HCT116 (cell line): ENCODE measurements at regions not wholly inside any gene's neighbourhood (a gene's known extent, or its start where the extent isn't known, plus 50 kb on each side); places are given as distances from the start of the nearest gene placed in this dataset.

Experiments
- ATAC-seq: fragments of 200-7000 bp; cut with Tn5 transposase; 2 replicates; pipeline ENCODE4 v1.9.1; 2020; ENCODE audit warnings: mild to moderate bottlenecking, moderate library complexity
- BruUV-seq: library from RNA; stranded (reverse); fragments of 400-500 nt; replicated peaks from 2 replicates; lab custom pipeline; 2021; lab: Mats Ljungman, UMichigan
- CTCF ChIA-PET: fragments of 300-600 bp; sonication (Branson Sonifier 250); formaldehyde crosslinking; loops from one replicate; lab custom pipeline; 2021; ENCODE audit warnings: antibody characterized with exemption; lab: Charles Lee
- POLR2A ChIA-PET: fragments of 300-600, 350-600 bp; sonication (Branson Sonifier 250); formaldehyde crosslinking; loops from one replicate; lab custom pipeline; 2021; ENCODE audit warnings: antibody characterized with exemption; lab: Charles Lee
- RAD21 ChIA-PET, 2 experiments: fragments of 300-600 bp; sonication (Branson Sonifier 250); formaldehyde crosslinking; loops; one replicate each; lab custom pipeline; 2023; ENCODE audit warnings: low total read pairs in 2 of 2; ENCODE audit not compliant: uncharacterized antibody in 2 of 2, unreplicated experiment in 2 of 2, low non-redundant PET in 1 of 2; lab: Charles Lee
- DNase-seq: peaks from one replicate; pipeline ENCODE4 v3.0.0-alpha.2; 2010; ENCODE audit warnings: low read depth, low spot score
- H2AFZ ChIP-seq: fragments of 200-600 bp; shearing (Covaris generic), sonication (generic); 2 replicates; pipeline ENCODE4 v1.6.1; 2017; ENCODE audit warnings: low read depth, mixed run types, mixed read lengths, antibody characterized with exemption, low read length; ENCODE audit not compliant: poor library complexity, severe bottlenecking
- H3K27ac ChIP-seq: 2 replicates; pipeline ENCODE4 v1.5.1; 2012; ENCODE audit warnings: low read depth, low read length
- H3K27me3 ChIP-seq: fragments of 200-600 bp; sonication (generic); 2 replicates; pipeline ENCODE4 v1.6.1; 2016; ENCODE audit warnings: mixed run types, low read length, mixed read lengths; ENCODE audit not compliant: insufficient read depth
- H3K36me3 ChIP-seq, 2 experiments: fragments of 200-500 bp in 1 of 2; fragments of 200-600 bp in 1 of 2; sonication (Bioruptor generic) in 1 of 2; sonication (generic) in 1 of 2; 2 replicates each; pipeline versions ENCODE4 v1.5.1 to v1.6.1; 2014 to 2016; ENCODE audit warnings: low read length in 2 of 2, inconsistent platforms in 1 of 2, mixed read lengths in 1 of 2, mixed run types in 1 of 2; ENCODE audit not compliant: insufficient read depth in 2 of 2, control insufficient read depth in 1 of 2
- H3K4me1 ChIP-seq, 2 experiments: fragments of 200-600 bp in 1 of 2; sonication (generic) in 1 of 2; 2 replicates each; pipeline versions ENCODE4 v1.5.1 to v1.6.1; 2012 to 2017; ENCODE audit warnings: low read length in 2 of 2, inconsistent platforms in 1 of 2, mild to moderate bottlenecking in 1 of 2, mixed read lengths in 1 of 2, mixed run types in 1 of 2, moderate library complexity in 1 of 2; ENCODE audit not compliant: insufficient read depth in 2 of 2, control insufficient read depth in 1 of 2
- H3K4me2 ChIP-seq: fragments of 200-600 bp; sonication (generic); 2 replicates; pipeline ENCODE4 v1.6.1; 2017; ENCODE audit warnings: mixed run types, low read length, mixed read lengths
- H3K4me3 ChIP-seq, 2 experiments: fragments of 200-600 bp in 1 of 2; sonication (generic) in 1 of 2; replicated peaks in 1 of 2; 2 replicates each; pipeline ENCODE4 v1.5.1; 2011 to 2016; ENCODE audit warnings: low read length in 2 of 2, control low read depth in 1 of 2, low read depth in 1 of 2, mild to moderate bottlenecking in 1 of 2, mixed read lengths in 1 of 2, mixed run types in 1 of 2
- H3K79me2 ChIP-seq: fragments of 200-600 bp; sonication (generic); 2 replicates; pipeline ENCODE4 v1.6.1; 2017; ENCODE audit warnings: mild to moderate bottlenecking, mixed run types, low read length, moderate library complexity, mixed read lengths; ENCODE audit not compliant: insufficient read depth
- H3K9ac ChIP-seq: fragments of 200-600 bp; sonication (generic); 2 replicates; pipeline ENCODE4 v1.6.1; 2016; ENCODE audit warnings: low read length, mixed read lengths
- H3K9me2 ChIP-seq: fragments of 200-600 bp; sonication (generic), shearing (Covaris generic); 2 replicates; pipeline ENCODE4 v1.6.1; 2017; ENCODE audit warnings: mixed run types, mild to moderate bottlenecking, moderate library complexity; ENCODE audit not compliant: insufficient read depth
- H3K9me3 ChIP-seq, 2 experiments: fragments of 200-500 bp in 1 of 2; fragments of 200-600 bp in 1 of 2; sonication (Bioruptor generic) in 1 of 2; sonication (generic) in 1 of 2; 2 replicates each; pipeline ENCODE4 v1.6.1; 2014 to 2017; ENCODE audit warnings: low read length in 2 of 2, mixed read lengths in 2 of 2, inconsistent platforms in 1 of 2, low read depth in 1 of 2, mild to moderate bottlenecking in 1 of 2, mixed run types in 1 of 2, moderate library complexity in 1 of 2; ENCODE audit not compliant: control insufficient read depth in 1 of 2, insufficient read depth in 1 of 2
- H4K20me1 ChIP-seq: fragments of 200-600 bp; sonication (generic), shearing (Covaris generic); 2 replicates; pipeline ENCODE4 v1.6.1; 2017; ENCODE audit warnings: mixed run types, mild to moderate bottlenecking, moderate library complexity; ENCODE audit not compliant: insufficient read depth
- CBX3 ChIP-seq: IDR thresholded peaks from 2 replicates; pipeline ENCODE4 v1.6.1; 2012; ENCODE audit warnings: low read depth
- CEBPB ChIP-seq: IDR thresholded peaks from 2 replicates; pipeline ENCODE4 v1.6.1; 2012; ENCODE audit warnings: low read depth
- EGR1 ChIP-seq: IDR thresholded peaks from 2 replicates; pipeline ENCODE4 v1.6.1; 2012; ENCODE audit warnings: low read depth
- EZH2 ChIP-seq: fragments of 200-600 bp; sonication (generic); IDR thresholded peaks from 2 replicates; pipeline ENCODE4 v1.6.1; 2017; ENCODE audit warnings: antibody characterized with exemption, mixed run types
- EZH2phosphoT487 ChIP-seq: fragments of 200-600 bp; IDR thresholded peaks from 2 replicates; pipeline ENCODE4 v1.6.1; 2018; ENCODE audit warnings: antibody characterized with exemption, borderline replicate concordance
- FOSL1 ChIP-seq: IDR thresholded peaks from 2 replicates; pipeline ENCODE4 v1.6.1; 2012; ENCODE audit warnings: low read depth
- POLR2A ChIP-seq: IDR thresholded peaks from 2 replicates; pipeline ENCODE4 v1.7.0; 2011; ENCODE audit warnings: borderline replicate concordance; ENCODE audit not compliant: insufficient read depth, insufficient read length; ENCODE audit errors: extremely low read depth
- POLR2AphosphoS5 ChIP-seq: IDR thresholded peaks from 2 replicates; pipeline ENCODE4 v1.6.1; 2011; ENCODE audit warnings: mild to moderate bottlenecking, low read depth, low read length, moderate library complexity
- RAD21 ChIP-seq: IDR thresholded peaks from 2 replicates; pipeline ENCODE4 v1.6.1; 2012; ENCODE audit warnings: low read depth, mild to moderate bottlenecking
- SIN3A ChIP-seq: IDR thresholded peaks from 2 replicates; pipeline ENCODE4 v1.6.1; 2012; ENCODE audit warnings: low read depth
- SP1 ChIP-seq: IDR thresholded peaks from 2 replicates; pipeline ENCODE4 v1.6.1; 2012; ENCODE audit warnings: low read depth
- SRF ChIP-seq: IDR thresholded peaks from 2 replicates; pipeline ENCODE4 v1.6.1; 2012; ENCODE audit warnings: low read depth
- ZFX ChIP-seq: fragments of 450-650 bp; IDR thresholded peaks from 2 replicates; pipeline ENCODE4 v1.6.1; 2017
- ZNF274 ChIP-seq: fragments of 200-500 bp; sonication (Bioruptor generic); IDR thresholded peaks from 2 replicates; pipeline ENCODE4 v1.6.1; 2014; ENCODE audit warnings: mild to moderate bottlenecking, low read depth, low read length, inconsistent platforms
- intact Hi-C: fragments of 100-400 bp; cut with micrococcal nuclease; formaldehyde crosslinking; loops from 2 replicates; pipeline ENCODE4 v1.10.0; 2022
- TF ChIP-seq, protein P1 (sequence below): IDR thresholded peaks from 2 replicates; pipeline ENCODE4 v1.6.1; 2011; ENCODE audit warnings: mild to moderate bottlenecking, low read length, moderate library complexity; ENCODE audit not compliant: insufficient replicate concordance; ENCODE audit errors: extremely low read depth
- TF ChIP-seq, protein P2 (sequence below), 3 experiments: fragments of 200-600 bp in 1 of 3; sonication (generic) in 1 of 3; IDR thresholded peaks in 2 of 3; conservative IDR thresholded peaks in 1 of 3; 2 replicates each; pipeline ENCODE4 v1.5.1; 2012 to 2017; ENCODE audit warnings: low read depth in 2 of 3, low read length in 2 of 3, antibody characterized with exemption in 1 of 3, borderline replicate concordance in 1 of 3, control low read depth in 1 of 3, mild to moderate bottlenecking in 1 of 3, mixed read lengths in 1 of 3, mixed run types in 1 of 3, moderate library complexity in 1 of 3; ENCODE audit not compliant: insufficient read depth in 1 of 3
- TF ChIP-seq, protein P3 (sequence below): IDR thresholded peaks from 2 replicates; pipeline ENCODE4 v1.6.1; 2012
- TF ChIP-seq, protein P4 (sequence below): IDR thresholded peaks from 2 replicates; pipeline ENCODE4 v1.6.1; 2012

- POLR2A ChIA-PET = no interaction called here
- no peaks in the 10 kb centered on the region for H3K9me2 ChIP-seq
- H3K9me3 ChIP-seq = peaks cover 5 to 14% of the 10 kb centered on the region in 2 experiments; a peak in 2 of 4 replicates
- no peak overlapping the region for H3K4me2 ChIP-seq
- no peak for DNase-seq
- no peak for ATAC-seq
- CTCF ChIA-PET = no interaction called here
- H3K79me2 ChIP-seq = no peaks in the 10 kb centered on the region
- no peaks in the 10 kb centered on the region for H3K36me3 ChIP-seq
- no peaks in the 10 kb centered on the region for H4K20me1 ChIP-seq
- BruUV-seq = no TSS peak
- no peak overlapping the region for H2AFZ ChIP-seq
- TF ChIP-seq SP1 (no peak), CBX3 (no peak), EGR1 (no peak), POLR2A (no peak), FOSL1 (no peak), SRF (no peak), EZH2 (no peak), ZFX (no peak), SIN3A (no peak), EZH2phosphoT487 (no peak), CEBPB (no peak), RAD21 (no peak), ZNF274 (no peak), POLR2AphosphoS5 (no peak)
- TF ChIP-seq, protein P1, sequence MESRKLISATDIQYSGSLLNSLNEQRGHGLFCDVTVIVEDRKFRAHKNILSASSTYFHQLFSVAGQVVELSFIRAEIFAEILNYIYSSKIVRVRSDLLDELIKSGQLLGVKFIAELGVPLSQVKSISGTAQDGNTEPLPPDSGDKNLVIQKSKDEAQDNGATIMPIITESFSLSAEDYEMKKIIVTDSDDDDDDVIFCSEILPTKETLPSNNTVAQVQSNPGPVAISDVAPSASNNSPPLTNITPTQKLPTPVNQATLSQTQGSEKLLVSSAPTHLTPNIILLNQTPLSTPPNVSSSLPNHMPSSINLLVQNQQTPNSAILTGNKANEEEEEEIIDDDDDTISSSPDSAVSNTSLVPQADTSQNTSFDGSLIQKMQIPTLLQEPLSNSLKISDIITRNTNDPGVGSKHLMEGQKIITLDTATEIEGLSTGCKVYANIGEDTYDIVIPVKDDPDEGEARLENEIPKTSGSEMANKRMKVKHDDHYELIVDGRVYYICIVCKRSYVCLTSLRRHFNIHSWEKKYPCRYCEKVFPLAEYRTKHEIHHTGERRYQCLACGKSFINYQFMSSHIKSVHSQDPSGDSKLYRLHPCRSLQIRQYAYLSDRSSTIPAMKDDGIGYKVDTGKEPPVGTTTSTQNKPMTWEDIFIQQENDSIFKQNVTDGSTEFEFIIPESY = no peak
- TF ChIP-seq, protein P2, sequence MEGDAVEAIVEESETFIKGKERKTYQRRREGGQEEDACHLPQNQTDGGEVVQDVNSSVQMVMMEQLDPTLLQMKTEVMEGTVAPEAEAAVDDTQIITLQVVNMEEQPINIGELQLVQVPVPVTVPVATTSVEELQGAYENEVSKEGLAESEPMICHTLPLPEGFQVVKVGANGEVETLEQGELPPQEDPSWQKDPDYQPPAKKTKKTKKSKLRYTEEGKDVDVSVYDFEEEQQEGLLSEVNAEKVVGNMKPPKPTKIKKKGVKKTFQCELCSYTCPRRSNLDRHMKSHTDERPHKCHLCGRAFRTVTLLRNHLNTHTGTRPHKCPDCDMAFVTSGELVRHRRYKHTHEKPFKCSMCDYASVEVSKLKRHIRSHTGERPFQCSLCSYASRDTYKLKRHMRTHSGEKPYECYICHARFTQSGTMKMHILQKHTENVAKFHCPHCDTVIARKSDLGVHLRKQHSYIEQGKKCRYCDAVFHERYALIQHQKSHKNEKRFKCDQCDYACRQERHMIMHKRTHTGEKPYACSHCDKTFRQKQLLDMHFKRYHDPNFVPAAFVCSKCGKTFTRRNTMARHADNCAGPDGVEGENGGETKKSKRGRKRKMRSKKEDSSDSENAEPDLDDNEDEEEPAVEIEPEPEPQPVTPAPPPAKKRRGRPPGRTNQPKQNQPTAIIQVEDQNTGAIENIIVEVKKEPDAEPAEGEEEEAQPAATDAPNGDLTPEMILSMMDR (IDR thresholded peaks at IDR 0.05 in 2 of 3, conservative IDR thresholded peaks at IDR 0.05 in 1 of 3; ENCODE audit: borderline replicate concordance in 1 of 3, insufficient read depth in 1 of 3, low read depth in 2 of 3, low read length in 2 of 3) = no peak
- TF ChIP-seq, protein P3, sequence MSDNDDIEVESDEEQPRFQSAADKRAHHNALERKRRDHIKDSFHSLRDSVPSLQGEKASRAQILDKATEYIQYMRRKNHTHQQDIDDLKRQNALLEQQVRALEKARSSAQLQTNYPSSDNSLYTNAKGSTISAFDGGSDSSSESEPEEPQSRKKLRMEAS = no peak
- TF ChIP-seq, protein P4, sequence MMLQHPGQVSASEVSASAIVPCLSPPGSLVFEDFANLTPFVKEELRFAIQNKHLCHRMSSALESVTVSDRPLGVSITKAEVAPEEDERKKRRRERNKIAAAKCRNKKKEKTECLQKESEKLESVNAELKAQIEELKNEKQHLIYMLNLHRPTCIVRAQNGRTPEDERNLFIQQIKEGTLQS = no peak
- H3K4me1 ChIP-seq = no peaks in the 10 kb centered on the region
- H3K9ac ChIP-seq = no peak overlapping the region
- H3K27ac ChIP-seq = no peak overlapping the region
- intact Hi-C loops = loop anchor here (5.0 kb wide), 2 partner anchors 1741 to 1891 kb away; no protein-coding TSS in a partner anchor
- RAD21 ChIA-PET = no interaction called here
- no peaks in the 10 kb centered on the region for H3K27me3 ChIP-seq
- no peak overlapping the region for H3K4me3 ChIP-seq
Measured at GRCh38 chr18:72673242-72673641, 129.1 kb upstream of the CBLN2 start.
